Posterior cingulate gyrus (tissue), 11 donors: ENCODE measurements at regions not wholly inside any gene's neighbourhood (a gene's known extent, or its start where the extent isn't known, plus 50 kb on each side); places are given as distances from the start of the nearest gene placed in this dataset.

Experiments
- DNase-seq, 10 donors: peaks; one replicate each; pipeline versions ENCODE4 v3.0.0 to v3.0.0-alpha.2; 2020 to 2021; ENCODE audit warnings: mixed read lengths in 3 of 10
- intact Hi-C: fragments of 100-400 bp; cut with DNase I; formaldehyde crosslinking; loops from one replicate; pipeline ENCODE4 v1.15.1; 2023

DNA sequence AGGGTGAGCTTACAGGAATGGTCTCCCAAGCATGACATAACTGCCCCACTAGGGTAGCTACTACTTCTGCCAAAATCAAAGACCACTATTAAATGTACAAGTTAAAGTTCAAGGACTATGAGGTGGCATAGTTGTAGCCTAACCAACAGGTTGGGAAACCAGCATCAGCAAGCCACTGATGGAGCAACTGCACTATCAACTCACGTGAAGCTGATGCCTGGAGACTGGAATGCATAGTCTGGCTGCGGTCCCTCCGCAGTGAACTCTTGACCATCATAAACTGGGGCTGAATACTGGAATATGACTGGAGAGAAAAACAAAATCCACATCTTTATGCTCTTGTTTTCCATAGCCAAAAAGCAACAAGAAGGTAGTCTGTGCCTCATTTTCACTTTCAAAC is 541.4 kb downstream of the DNAJB9 start:
- DNase-seq: no peak
- intact Hi-C loops: no loop called here

- no peak for DNase-seq
- intact Hi-C loops: no loop called here
Observed at GRCh38 chr7:109121599-109122300, 552.1 kb downstream of the DNAJB9 start.

DNA sequence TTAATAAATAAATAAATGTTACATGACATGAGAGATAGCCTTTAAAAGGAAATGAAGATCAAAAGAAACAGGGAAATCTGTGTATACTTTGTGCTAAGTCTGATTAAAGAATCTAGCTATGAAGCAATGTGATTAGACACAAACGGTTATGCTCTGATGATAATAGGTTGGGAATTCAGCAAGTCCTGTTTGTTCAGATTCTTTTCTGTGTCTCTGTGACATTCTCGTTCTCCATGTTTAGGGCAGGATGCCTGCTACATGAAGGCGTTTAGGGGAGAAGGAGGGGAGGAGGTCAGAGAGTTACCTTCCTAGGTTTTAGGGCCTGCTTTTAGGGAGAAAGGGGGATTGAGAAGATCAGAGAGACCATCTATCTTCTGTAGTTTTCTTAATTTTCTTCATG is 555.3 kb downstream of the DNAJB9 start:
- intact Hi-C loops: no loop called here
- DNase-seq: no peak

DNA sequence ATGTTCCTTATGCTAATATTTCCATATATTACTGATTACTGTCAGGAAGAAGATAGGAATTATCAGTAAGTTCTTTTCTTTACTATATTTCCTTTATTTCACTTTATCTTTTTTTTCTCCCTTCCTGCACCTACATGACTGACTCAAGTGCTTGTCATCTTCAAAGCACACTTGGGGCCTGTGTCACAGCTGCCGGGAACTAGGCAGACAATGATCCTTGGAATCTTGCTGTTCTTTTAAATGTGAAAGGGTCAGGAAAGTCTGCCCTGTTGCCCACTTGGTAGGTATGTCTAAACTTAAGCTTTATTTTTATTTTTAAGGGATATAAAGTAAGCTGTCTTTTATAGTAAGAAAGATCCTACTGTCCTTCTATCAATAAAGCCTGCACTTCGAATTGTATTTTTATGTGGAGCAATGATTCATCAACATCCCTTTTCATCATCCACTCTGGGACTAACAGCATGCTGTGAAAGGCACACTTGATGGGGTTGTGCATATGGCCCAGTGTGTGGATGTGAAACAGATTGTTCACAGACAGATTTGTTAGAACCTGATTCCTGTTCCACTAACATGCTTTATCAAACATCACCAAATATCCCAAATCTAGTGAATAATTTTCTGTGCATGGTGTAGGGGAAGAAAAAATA is 556.9 kb downstream of the DNAJB9 start:
- intact Hi-C loops: no loop called here
- no peak for DNase-seq

- no peak for DNase-seq
- intact Hi-C loops: no loop called here
Observed at GRCh38 chr7:109127145-109127544, 557.5 kb downstream of the DNAJB9 start.

- intact Hi-C loops: no loop called here
- no peak for DNase-seq
Observed at GRCh38 chr7:109131141-109131540, 561.5 kb downstream of the DNAJB9 start.

GRCh38 chr7:109136893-109137292 is 567.2 kb downstream of the DNAJB9 start:
- intact Hi-C loops: no loop called here
- DNase-seq: no peak

- no peak for DNase-seq
- intact Hi-C loops: no loop called here
Observed at GRCh38 chr7:109154748-109155147, 585.1 kb downstream of the DNAJB9 start.

- intact Hi-C loops: no loop called here
- no peak for DNase-seq
Observed at GRCh38 chr7:109158246-109158645, 588.6 kb downstream of the DNAJB9 start.

DNA sequence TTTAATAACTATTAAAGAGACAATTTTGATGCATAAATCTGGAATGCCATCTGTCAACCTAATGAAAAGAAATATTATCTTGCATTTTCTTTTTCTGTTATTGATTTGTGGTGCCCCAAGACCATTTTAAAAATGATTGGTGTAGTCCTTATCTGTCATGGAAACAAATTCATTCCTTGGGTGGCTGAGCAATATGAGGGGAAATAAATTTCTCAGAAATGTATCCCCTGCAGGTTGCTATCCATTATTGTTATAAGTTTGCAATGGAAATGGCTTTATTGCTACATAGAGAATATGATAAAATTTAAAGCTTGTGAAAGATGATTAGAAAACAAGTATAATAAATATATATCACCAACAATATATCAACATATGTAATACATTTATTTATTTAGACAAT is 607.0 kb downstream of the DNAJB9 start:
- DNase-seq: no peak
- intact Hi-C loops: no loop called here

GRCh38 chr7:109178342-109178741 is 608.7 kb downstream of the DNAJB9 start:
- DNase-seq: no peak
- intact Hi-C loops: no loop called here

DNA sequence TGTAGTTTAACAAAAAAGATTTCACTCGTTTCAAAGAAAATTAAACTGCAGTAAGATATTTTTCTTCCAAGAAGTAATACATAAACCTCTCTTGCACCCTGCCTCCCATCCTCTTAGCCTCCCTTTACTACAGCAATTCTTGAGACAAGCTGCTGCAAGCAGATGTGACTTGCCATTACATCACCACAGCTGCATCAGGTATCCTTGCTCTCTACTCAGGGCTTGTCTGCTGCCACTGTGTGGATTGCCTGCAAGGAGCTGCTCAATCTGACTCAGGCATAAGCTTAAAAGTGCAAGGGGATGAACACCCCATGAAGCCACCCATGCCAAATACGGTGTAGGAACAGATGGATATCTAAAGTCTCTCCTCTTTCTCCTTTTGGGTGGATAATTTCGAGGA is 609.9 kb downstream of the DNAJB9 start:
- no peak for DNase-seq
- intact Hi-C loops: no loop called here

DNA sequence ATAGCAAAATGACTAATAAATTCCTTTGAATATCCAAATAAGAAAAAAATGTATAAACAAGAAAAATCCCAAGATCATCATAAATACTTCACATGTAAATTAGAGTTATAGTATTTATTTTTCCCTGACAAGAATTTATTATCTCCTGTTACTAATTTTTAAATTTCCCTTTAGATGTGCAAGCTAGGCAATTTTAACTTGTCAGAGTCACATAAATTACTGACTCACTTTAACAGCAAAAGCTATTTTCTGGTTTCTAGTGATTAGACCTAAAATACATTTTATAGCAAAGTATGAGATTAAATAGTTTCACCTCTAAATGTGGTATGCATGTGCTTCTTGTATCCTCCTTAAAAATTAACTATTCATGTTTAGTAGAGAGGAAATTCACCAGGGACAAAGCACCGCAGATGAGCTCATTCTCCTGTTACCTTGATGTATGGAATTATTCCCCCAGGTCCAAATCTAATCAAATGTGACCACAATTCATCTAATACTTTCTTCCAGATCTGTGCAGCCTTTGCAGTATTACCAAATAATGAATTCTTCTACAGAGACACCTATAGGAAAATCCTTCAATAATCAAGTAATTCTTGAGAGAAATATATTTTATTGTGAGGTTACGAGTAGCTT is 621.2 kb downstream of the DNAJB9 start:
- intact Hi-C loops: no loop called here

DNA sequence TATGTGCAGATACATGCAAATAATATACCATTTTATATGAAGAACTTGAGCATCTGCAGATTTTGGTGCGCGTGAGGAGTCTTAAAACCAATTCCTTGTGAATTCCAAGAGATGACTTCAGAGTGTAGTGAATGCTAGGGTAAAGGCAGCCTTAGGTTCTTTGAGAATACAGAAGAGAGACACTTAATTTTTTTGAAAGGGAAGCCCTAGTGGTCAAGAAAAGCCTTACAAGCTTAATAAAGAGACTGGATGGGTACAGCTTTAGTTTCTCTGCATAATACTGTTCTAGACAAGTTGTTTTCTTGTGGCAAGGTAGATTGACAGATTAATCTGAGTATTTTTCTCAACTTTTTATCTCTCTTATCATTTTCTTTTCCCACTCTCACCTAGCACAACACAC is 636.5 kb downstream of the DNAJB9 start:
- DNase-seq: no peak
- intact Hi-C loops: no loop called here

More for the DNA sequence above, 621.2 kb downstream of the DNAJB9 start:
- DNase-seq: no peak

GRCh38 chr7:109213081-109213480 is 643.4 kb downstream of the DNAJB9 start:
- peak in 3 of 10 donors; percentile 53 to 80 (median 63) for DNase-seq
- intact Hi-C loops: no loop called here

- DNase-seq: no peak
Observed at GRCh38 chr7:109215341-109215740, 645.7 kb downstream of the DNAJB9 start.

GRCh38 chr7:109224100-109224499 is 654.4 kb downstream of the DNAJB9 start:
- intact Hi-C loops: no loop called here
- no peak for DNase-seq

More at GRCh38 chr7:109215341-109215740, 645.7 kb downstream of the DNAJB9 start:
- intact Hi-C loops: no loop called here

DNA sequence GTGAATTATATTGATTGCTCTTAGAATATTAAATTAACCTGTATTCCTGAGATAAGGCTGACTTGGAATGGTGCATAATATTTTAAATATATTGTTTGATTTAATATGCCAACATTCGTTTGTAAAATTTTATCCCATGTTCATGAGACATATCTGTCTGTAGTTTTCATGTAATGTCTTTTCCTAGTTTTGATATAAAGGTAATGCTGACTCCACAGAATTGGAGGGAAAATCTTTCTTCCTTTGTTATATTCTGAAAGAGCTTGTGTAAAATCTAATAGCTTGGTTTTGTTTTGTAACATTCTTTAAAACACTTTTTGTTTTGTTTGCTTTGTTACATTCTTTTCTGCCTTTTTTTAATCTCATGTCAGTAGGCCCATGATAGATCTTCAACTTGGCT is 657.0 kb downstream of the DNAJB9 start:
- intact Hi-C loops: no loop called here
- DNase-seq: no peak

- DNase-seq: no peak
- intact Hi-C loops: no loop called here
Observed at GRCh38 chr7:109235316-109235715, 665.6 kb downstream of the DNAJB9 start.

DNA sequence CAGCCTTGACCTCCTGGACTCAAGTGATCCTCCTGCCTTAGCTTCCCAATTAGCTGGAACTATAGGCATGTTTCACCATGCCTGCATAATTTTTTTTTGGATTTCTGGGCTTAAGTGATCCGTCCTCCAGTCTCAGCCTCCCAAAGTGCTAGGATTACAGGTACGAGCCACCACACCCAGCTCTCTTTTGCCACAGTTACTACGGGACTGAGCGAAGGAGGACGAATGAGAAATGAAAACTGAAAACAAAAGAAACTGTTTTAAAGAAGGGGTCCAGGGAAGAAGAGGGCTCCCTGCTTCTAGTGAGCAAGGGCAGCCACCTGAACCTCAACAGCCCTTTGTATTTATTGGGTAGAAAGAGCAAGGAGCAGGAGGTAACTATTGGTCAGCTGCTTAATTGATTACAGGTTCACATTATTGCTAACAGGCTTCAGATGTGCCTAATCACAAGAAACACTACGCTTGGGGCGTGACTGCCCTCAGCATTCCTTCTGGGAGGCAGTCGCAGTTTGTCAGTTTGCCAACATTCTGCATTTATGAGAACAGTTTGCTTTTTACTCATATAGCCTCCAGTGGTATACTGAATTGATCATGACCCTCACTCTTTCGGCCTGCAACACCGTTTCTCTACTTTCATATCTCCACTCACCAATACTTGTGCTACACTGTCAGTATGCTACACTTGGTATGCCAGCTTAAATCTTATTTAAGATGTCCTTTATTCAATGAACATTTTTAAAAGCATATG is 676.8 kb downstream of the DNAJB9 start:
- no peak for DNase-seq
- intact Hi-C loops: no loop called here
